H1 (cell line): ENCODE measurements at regions not wholly inside any gene's neighbourhood (a gene's known extent, or its start where the extent isn't known, plus 50 kb on each side); places are given as distances from the start of the nearest gene placed in this dataset.
"Not testable (repeated sequence)": the region's sequence is repeated elsewhere in the genome, so short reads cannot be mapped to it uniquely, and the experiment has no call there.

Experiments used
- GABPA ChIP-seq: IDR thresholded peaks from 2 replicates; pipeline ENCODE4 v1.6.1; 2011; ENCODE audit warnings: mild to moderate bottlenecking, low read length, moderate library complexity, borderline replicate concordance; ENCODE audit not compliant: insufficient read depth
- POLR2A ChIP-seq, 2 experiments: IDR thresholded peaks; 1 replicate in 1 of 2; 2 replicates in 1 of 2; pipeline ENCODE4 v1.6.1; 2011; ENCODE audit warnings: low read depth in 2 of 2, low read length in 2 of 2, mild to moderate bottlenecking in 2 of 2; ENCODE audit errors: control extremely low read depth in 1 of 2
- SAP30 ChIP-seq: fragments of 300-600 bp; sonication (generic); IDR thresholded peaks from 2 replicates; pipeline ENCODE4 v1.7.1; 2012; ENCODE audit warnings: low read length, moderate library complexity, mild to moderate bottlenecking, inconsistent platforms; ENCODE audit not compliant: insufficient read depth, insufficient replicate concordance

DNA sequence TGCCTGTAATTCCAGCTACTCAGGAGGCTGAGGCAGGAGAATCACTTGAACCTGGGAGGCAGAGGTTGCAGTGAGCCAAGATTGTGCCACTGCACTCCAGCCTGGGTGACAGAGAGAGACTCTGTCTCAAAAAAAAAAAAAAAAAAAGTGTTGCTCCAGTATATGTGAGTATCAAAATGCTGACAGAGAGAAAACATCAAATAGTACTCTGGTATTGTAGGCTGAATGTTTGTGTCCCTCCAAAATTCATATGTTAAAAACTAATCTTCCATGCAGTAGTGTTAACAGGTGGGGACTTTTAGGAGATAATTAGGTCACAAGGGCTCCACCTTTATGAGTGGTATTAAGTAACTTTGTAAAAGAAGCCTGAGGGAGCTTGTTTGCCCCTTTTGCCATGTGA is 67.4 kb upstream of the KLF7 start:
- not testable (repeated sequence) for TF ChIP-seq SAP30; POLR2A (IDR thresholded peaks at IDR 0.05; ENCODE audit: control extremely low read depth in 1 of 2, low read depth in 2 of 2, low read length in 2 of 2); GABPA
